ENCODE measurements at regions not wholly inside any gene's neighbourhood (a gene's known extent, or its start where the extent isn't known, plus 50 kb on each side); places are given as distances from the start of the nearest gene placed in this dataset.
"Not testable (repeated sequence)": the region's sequence is repeated elsewhere in the genome, so short reads cannot be mapped to it uniquely, and the experiment has no call there.

GRCh38 chr7:12007576-12007975 is 175.6 kb upstream of the THSD7A start:
- no peak for DNase-seq

DNA sequence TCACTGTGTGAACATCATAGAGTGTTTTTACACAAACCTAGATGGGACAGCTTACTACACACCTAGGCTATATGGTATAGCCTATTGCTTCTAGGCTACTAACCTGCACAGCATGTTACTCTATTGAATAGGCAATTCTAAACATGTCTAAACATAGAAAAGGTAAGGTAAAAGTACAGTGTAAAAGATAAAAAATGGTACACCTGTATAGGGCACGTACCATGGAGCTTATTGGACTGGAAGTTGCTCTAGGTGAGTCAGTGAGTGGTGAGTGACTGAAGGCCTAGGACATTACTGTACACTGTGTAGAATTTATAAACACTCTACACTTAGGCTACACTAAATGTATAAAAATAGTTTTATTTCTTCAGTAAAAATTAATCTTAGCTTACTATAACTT is 182.0 kb upstream of the THSD7A start:
- no peak for DNase-seq

GRCh38 chr7:12016439-12016838 is 184.4 kb upstream of the THSD7A start:
- DNase-seq, result no peak

- DNase-seq, result no peak
These were observed 185.0 kb upstream of the THSD7A start for GRCh38 chr7:12017046-12017445.

DNA sequence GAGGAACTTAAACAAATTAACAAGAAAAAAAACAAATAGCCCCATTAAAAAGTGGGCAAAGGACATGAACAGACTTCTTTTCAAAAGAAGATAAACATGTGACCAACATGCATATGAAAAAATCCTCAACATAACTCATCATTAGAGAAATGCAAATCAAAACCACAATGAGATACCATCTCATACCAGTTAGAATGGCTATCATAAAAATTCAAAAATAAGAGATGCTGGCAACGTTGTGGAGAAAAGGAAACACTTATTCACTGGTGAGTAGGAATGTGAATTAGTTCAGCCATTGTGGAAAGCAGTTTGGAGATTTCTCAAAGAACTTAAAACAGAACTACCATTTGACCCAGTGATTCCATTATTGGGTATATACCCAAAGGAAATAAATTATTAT is 189.1 kb upstream of the TMEM106B start:
- not testable (repeated sequence) for DNase-seq

- DNase-seq, result no peak
These were observed 185.8 kb upstream of the TMEM106B start for GRCh38 chr7:12025246-12025645.

DNA sequence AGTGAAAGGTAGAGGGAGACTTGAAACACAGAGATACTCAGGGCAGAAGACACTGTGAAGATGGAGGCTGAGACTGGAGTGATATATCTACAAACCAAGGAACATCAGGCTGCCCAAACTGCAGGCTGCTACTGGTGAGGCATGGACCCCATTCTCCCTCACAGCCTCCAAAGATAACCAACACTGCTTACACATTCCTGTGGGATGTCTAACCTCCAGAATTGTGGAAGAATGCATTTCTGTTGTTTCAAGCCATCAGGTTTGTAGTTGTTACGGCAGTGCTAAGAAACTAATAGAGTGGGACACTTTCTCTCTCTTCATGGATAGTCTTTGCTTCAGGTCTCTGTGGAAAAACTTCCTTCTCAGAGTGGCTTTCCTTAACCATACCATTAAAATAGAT is 182.6 kb upstream of the TMEM106B start:
- DNase-seq, result no peak

- no peak for DNase-seq
These were observed 181.0 kb upstream of the TMEM106B start for GRCh38 chr7:12030116-12030515.

DNA sequence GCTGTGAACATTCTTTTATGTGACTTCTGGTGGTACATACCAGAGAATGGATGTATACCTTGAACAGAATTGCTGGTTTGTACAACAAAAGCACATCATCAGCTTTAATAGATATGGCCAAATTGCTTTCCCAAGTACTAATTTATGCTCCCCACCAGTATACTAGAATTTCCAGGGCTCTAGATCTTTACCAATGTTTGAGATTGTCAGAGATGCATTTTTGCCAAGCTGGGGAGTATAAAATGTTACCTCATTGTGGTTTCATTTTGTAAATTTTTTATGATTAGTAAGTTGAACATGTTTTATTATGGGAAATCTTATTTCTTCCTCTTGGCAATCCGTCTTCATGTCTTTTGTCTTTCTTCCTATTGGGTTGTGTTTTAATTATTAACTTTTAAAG is 179.9 kb upstream of the TMEM106B start:
- DNase-seq, result no peak

- no peak for DNase-seq
These were observed 179.5 kb upstream of the TMEM106B start for GRCh38 chr7:12031638-12032037.

- DNase-seq, result no peak
These were observed 178.9 kb upstream of the TMEM106B start for GRCh38 chr7:12032146-12032545.

DNA sequence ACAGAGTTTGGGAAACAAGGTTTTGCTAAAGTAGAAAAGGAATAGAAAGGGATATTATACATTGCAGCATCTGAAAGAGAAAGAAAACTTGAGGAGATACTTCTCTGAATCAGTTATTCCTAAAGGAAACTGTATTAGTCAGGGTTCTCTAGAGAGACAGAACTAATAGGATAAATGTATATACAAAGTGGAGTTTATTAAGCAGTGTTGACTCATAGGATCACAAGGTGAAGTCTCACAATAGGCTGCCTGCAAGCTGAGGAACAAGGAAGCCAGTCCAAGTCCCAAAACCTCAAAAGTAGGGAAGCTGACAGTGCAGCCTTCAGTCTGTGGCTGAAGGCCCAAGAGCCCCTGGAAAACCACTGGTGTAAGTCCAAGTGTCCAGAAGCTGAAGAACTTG is 167.6 kb upstream of the TMEM106B start:
- not testable (repeated sequence) for DNase-seq

DNA sequence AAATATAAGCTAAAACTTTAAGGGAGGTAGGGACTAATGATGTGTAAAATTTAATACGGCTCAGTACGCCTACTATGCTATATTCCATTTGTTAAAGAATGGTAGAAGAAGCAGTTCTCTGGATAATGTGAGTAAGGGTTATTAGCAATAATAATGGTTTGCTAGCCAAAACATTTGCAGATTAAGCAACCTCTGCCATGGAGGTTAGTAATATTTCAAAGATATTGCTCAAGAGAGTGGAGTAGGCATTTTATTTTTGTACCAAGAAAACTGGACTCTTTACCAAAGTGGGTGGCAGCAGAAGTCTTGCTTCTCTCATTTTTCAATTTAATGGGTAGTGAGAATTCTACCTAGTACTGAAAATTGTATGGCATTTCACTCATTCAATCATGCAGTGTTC is 158.9 kb upstream of the TMEM106B start:
- no peak for DNase-seq

DNA sequence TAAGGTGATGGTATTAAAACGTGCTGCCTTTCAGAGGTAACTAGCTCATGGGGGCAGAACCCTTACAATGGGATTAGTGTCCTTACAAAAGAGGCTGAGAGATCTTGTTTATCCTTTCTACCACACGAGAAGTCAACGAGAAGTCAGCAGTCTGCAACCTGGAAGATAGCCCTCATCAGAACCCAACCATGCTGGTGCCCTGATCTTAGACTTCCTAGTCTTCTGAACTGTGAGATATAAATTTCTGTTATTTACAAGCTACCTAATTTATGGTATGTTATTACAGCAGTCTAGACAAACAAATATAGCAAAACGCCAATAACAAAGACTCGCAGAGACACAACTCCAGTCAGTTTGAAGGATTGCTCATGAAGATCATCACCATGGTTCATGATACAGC is 157.5 kb upstream of the TMEM106B start:
- DNase-seq, result no peak

DNA sequence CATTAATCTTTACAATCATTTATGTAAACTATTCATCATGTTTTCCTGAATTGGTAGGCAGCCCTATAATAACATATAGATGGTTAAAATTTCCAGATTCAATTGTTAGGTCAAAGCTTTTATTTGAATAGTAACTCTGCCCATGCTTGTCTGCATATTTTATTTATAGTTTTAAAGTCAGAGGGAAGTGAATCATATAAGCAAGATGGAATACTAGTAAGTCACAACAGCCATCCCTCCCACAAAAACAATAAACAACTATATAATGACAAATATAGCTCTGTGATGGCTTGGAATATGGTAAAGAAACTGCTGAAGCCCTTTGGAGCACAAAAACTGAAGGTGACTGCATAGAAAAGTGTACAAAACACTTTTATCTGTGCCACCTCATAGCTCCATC is 156.3 kb upstream of the TMEM106B start:
- no peak for DNase-seq

- no peak for DNase-seq
These were observed 154.7 kb upstream of the TMEM106B start for GRCh38 chr7:12056381-12056780.

DNA sequence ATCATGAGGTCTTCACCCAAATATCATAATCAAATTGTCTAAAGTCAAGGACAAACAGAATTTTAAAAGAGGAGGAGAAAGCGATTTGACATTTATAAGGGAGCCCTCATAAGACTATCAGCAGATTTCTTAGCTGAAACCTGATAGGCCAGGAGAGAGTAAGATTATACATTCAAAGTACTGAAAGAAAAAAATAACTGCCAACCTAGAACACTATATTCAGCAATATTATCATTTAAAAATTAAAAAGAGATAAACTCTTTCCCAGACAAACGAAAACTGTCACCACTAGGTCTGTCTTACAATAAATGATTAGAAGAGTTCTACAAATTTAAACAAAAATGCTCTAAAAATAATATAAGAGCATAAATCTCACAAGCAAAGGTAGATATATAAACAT is 154.1 kb upstream of the TMEM106B start:
- DNase-seq, result no peak

GRCh38 chr7:12062062-12062461 is 149.0 kb upstream of the TMEM106B start:
- no peak for DNase-seq

DNA sequence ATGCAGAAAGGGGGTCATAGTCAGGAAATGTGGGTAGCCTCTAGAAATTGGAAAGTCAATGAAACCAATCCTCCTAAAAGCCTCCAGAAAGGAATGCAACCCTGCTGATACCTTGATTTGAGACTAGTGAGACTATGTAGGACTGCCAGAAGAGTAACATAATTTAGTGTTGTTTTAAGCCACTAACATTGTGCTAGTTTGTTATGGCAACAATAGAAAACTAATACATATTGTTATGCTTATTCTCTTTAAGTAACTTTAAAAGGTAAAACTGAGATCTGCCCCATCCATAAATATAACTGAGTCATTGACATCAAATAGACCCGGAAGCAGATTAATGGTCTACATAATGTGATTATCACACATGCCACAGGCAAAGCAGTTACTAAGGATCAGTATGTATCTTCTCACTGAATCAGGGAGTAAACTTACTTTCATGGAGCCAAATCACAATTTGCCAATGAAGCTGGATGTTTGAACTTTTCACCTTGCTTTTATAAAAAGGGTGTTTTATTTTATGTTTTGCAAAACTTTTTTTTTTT is 146.4 kb upstream of the TMEM106B start:
- DNase-seq, result no peak

- no peak for DNase-seq
These were observed 145.1 kb upstream of the TMEM106B start for GRCh38 chr7:12066004-12066403.

DNA sequence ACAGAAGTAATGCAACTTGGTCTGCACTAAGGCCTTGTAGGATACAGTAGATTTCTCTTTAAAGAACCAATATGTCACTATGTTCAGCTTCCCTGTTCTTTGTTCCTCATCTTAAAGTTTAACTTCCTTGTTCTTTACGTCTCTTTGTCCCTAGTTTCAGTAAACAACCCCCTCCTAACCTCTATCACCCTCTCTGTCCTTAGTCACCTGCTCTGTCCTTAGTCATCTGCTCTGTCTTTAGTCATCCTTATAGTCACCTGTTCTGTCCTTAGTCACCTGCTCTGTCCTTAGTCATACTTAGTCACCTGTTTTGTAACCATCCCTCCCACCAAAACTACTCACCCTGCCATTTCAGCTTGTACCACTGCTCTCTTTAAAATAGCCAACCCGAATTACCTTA is 144.6 kb upstream of the TMEM106B start:
- peak; percentile 10 for DNase-seq

- peak; percentile 46 for DNase-seq
These were observed 143.8 kb upstream of the TMEM106B start for GRCh38 chr7:12067156-12067831.

GRCh38 chr7:12069757-12070156 is 141.3 kb upstream of the TMEM106B start:
- DNase-seq, result no peak

GRCh38 chr7:12074889-12075288 is 136.2 kb upstream of the TMEM106B start:
- DNase-seq, result no peak

- no peak for DNase-seq
These were observed 131.1 kb upstream of the TMEM106B start for GRCh38 chr7:12080006-12080405.
